ENCODE measurements at regions not wholly inside any gene's neighbourhood (a gene's known extent, or its start where the extent isn't known, plus 50 kb on each side); places are given as distances from the start of the nearest gene placed in this dataset.

DNA sequence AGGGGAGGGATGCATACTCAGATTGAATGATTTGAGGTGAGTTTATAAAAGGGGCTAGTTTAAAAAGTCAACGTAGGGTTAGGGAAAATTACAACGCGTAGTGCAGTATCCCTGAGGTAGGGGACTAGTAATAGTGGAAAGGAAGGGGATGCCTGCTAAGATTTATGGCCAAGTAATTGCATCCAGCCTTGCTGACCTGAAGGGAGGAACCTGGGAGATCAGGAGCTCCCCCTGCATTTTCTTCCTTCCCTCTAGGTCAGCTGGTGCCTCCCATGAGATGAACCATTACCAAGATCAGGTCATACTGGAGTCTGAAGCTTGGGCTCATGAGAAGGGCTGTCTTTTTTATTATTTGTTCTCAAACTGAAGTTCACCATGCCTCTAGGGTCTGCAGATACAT lies 606.6 kb downstream of the TMEM114 start:
- H3F3A ChIP-seq (ENCODE audit: low read depth): no peaks in the 10 kb centered on the region
- H4K20me1 ChIP-seq (ENCODE audit: low read depth): no peaks in the 10 kb centered on the region
- no peak overlapping the region for H3K4me3 Mint-ChIP-seq
- no peaks in the 10 kb centered on the region for H3K9me3 ChIP-seq (ENCODE audit: low read depth)
- DNase-seq (ENCODE audit: low spot score): no peak
- no peaks in the 10 kb centered on the region for H3K36me3 Mint-ChIP-seq
- H3K27ac Mint-ChIP-seq: no peak overlapping the region
- H3K4me3 ChIP-seq: no peak overlapping the region
- H3K79me2 ChIP-seq (ENCODE audit: low read depth): no peaks in the 10 kb centered on the region
- H3K27ac ChIP-seq: no peak overlapping the region
- H3K4me1 ChIP-seq: no peaks in the 10 kb centered on the region
- H3K9ac ChIP-seq: no peak overlapping the region
- no peaks in the 10 kb centered on the region for H3K27me3 Mint-ChIP-seq (ENCODE audit: insufficient read depth, low read depth)
- no peaks in the 10 kb centered on the region for H3K36me3 ChIP-seq
- TF ChIP-seq EZH2phosphoT487 (IDR thresholded peaks at IDR 0.05) (no peak), EZH2 (IDR thresholded peaks at IDR 0.05) (no peak)
- TF ChIP-seq, protein P1, sequence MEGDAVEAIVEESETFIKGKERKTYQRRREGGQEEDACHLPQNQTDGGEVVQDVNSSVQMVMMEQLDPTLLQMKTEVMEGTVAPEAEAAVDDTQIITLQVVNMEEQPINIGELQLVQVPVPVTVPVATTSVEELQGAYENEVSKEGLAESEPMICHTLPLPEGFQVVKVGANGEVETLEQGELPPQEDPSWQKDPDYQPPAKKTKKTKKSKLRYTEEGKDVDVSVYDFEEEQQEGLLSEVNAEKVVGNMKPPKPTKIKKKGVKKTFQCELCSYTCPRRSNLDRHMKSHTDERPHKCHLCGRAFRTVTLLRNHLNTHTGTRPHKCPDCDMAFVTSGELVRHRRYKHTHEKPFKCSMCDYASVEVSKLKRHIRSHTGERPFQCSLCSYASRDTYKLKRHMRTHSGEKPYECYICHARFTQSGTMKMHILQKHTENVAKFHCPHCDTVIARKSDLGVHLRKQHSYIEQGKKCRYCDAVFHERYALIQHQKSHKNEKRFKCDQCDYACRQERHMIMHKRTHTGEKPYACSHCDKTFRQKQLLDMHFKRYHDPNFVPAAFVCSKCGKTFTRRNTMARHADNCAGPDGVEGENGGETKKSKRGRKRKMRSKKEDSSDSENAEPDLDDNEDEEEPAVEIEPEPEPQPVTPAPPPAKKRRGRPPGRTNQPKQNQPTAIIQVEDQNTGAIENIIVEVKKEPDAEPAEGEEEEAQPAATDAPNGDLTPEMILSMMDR (IDR thresholded peaks at IDR 0.05): no peak
- H3K4me1 Mint-ChIP-seq: no peaks in the 10 kb centered on the region
- H3K4me2 ChIP-seq: no peak overlapping the region
- no peak overlapping the region for H2AFZ ChIP-seq (replicated peaks)
- H3K27me3 ChIP-seq: no peaks in the 10 kb centered on the region
- no peaks in the 10 kb centered on the region for H3K9me3 Mint-ChIP-seq

DNA sequence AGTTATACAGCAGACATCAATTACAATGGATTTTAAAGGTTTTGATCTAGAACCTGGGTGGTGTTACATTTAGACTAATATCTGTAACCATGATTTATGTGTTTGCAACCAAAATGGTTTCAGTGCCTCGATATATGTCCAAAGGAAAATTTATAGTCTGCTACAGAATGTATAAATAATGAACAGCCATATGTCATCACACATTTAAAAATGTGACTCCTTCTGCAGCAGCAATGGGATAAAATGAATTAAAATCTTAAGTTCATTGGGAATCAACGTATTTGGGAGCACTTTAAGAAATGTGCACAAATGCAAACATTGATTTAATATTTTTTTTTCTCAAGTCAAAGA lies 610.2 kb downstream of the TMEM114 start:
- Histone ChIP-seq H3K27me3 (no peaks in the 10 kb centered on the region), H3K9ac (no peak overlapping the region), H3K4me2 (no peak overlapping the region), H3F3A (ENCODE audit: low read depth) (no peaks in the 10 kb centered on the region), H3K4me3 (no peak overlapping the region), H3K36me3 (no peaks in the 10 kb centered on the region), H3K79me2 (ENCODE audit: low read depth) (no peaks in the 10 kb centered on the region), H4K20me1 (ENCODE audit: low read depth) (no peaks in the 10 kb centered on the region), H3K4me1 (no peaks in the 10 kb centered on the region), H3K27ac (no peak overlapping the region), H3K9me3 (ENCODE audit: low read depth) (no peaks in the 10 kb centered on the region), H2AFZ (replicated peaks) (no peak overlapping the region)
- H3K36me3 Mint-ChIP-seq: no peaks in the 10 kb centered on the region
- TF ChIP-seq EZH2phosphoT487 (IDR thresholded peaks at IDR 0.05) (no peak), EZH2 (IDR thresholded peaks at IDR 0.05) (no peak)
- TF ChIP-seq, protein P1 (IDR thresholded peaks at IDR 0.05): no peak
- DNase-seq (ENCODE audit: low spot score): no peak
- no peak overlapping the region for H3K4me3 Mint-ChIP-seq
- no peaks in the 10 kb centered on the region for H3K9me3 Mint-ChIP-seq
- H3K4me1 Mint-ChIP-seq: no peaks in the 10 kb centered on the region
- no peak overlapping the region for H3K27ac Mint-ChIP-seq
- no peaks in the 10 kb centered on the region for H3K27me3 Mint-ChIP-seq (ENCODE audit: insufficient read depth, low read depth)

GRCh38 chr16:7979448-7980132 lies 610.7 kb downstream of the TMEM114 start:
- Mint-ChIP-seq H3K36me3 (no peaks in the 10 kb centered on the region), H3K4me3 (no peak overlapping the region), H3K27ac (no peak overlapping the region), H3K9me3 (no peaks in the 10 kb centered on the region), H3K27me3 (ENCODE audit: insufficient read depth, low read depth) (peaks cover 2% of the 10 kb centered on the region), H3K4me1 (no peaks in the 10 kb centered on the region)
- no peak overlapping the region for H3K4me3 ChIP-seq
- no peak for DNase-seq (ENCODE audit: low spot score)
- no peak overlapping the region for H3K9ac ChIP-seq
- no peaks in the 10 kb centered on the region for H3K27me3 ChIP-seq
- no peaks in the 10 kb centered on the region for H3K4me1 ChIP-seq
- H3K9me3 ChIP-seq (ENCODE audit: low read depth): no peaks in the 10 kb centered on the region
- H3K79me2 ChIP-seq (ENCODE audit: low read depth): no peaks in the 10 kb centered on the region
- no peak overlapping the region for H3K4me2 ChIP-seq
- no peak overlapping the region for H2AFZ ChIP-seq (replicated peaks)
- H3F3A ChIP-seq (ENCODE audit: low read depth): no peaks in the 10 kb centered on the region
- H3K27ac ChIP-seq: no peak overlapping the region
- TF ChIP-seq EZH2phosphoT487 (IDR thresholded peaks at IDR 0.05): no peak
- no peak for TF ChIP-seq EZH2 (IDR thresholded peaks at IDR 0.05)
- TF ChIP-seq, protein P1 (IDR thresholded peaks at IDR 0.05): no peak
- H4K20me1 ChIP-seq (ENCODE audit: low read depth): no peaks in the 10 kb centered on the region
- no peaks in the 10 kb centered on the region for H3K36me3 ChIP-seq

All from neural progenitor cell (in vitro differentiated cells).